ENCODE measurements at regions not wholly inside any gene's neighbourhood (a gene's known extent, or its start where the extent isn't known, plus 50 kb on each side); places are given as distances from the start of the nearest gene placed in this dataset.

DNA sequence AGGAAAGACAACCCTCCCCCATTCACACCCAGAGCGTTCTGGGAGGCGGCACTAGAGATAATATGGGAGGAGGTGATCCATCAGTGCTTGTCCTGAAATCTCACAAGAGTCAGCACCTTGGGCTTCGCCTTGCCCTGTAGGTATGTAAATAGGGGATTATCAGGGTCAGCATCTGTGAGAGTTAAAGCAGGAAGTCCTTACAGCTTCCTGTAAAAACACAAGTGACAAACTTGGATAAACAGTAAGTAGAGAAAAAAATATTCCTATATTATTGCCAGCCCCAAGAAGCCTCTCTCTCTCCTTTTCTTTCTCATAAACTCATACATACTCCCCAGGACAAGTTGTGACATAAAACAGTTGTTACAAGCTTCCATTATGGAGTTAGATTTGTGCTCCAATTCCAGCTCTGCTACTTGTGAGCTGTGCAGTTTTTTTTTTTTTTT, 187.7 kb downstream of the MAF start:
- intact Hi-C loops (cut with DNase I) = no loop called here
- no peak overlapping the region for H3K4me3 ChIP-seq (ENCODE audit: low read length in 2 of 2)
- 83 to 90% methylated on average over 3 of the region's 3 CpGs for WGBS, 2 donors
- no peaks in the 10 kb centered on the region for H3K4me1 ChIP-seq (ENCODE audit: control insufficient read depth in 1 of 2, insufficient read depth in 2 of 2, low read length in 2 of 2)
- H3K9me3 ChIP-seq (ENCODE audit: control insufficient read depth, low read length) = peaks cover 2% of the 10 kb centered on the region
- no peak for ATAC-seq (ENCODE audit: low FRiP score)
- no peak overlapping the region for H3K27ac ChIP-seq (ENCODE audit: low read depth in 1 of 2, low read length in 2 of 2)
- no peak for DNase-seq
- no peaks in the 10 kb centered on the region for H3K36me3 ChIP-seq (ENCODE audit: control insufficient read depth in 1 of 2, insufficient read depth in 2 of 2, low read length in 1 of 2)
- no peaks in the 10 kb centered on the region for H3K27me3 ChIP-seq (ENCODE audit: control insufficient read depth in 1 of 2, insufficient read depth in 2 of 2, low read length in 1 of 2)

DNA sequence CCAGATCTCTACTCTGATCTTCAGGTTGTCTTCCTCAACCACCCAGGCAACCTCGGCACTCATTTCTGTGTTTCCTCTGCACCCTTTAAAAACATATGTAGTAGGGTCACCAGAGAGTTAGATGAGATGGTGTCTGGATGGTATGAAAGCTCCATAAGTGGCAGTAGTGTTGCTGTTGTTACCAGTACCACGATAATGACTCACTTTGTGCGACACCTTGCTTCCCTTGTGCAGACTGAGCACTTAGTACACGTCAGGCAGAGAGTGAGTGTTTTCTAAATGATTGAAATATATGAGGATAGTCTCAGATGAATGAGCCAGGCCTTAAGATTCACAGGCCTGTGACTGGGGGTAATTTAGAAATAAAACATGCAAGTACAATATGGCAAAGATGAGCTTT, 188.7 kb downstream of the MAF start:
- DNase-seq = no peak
- 79 to 94% methylated on average over 4 of the region's 4 CpGs for WGBS, 2 donors

DNA sequence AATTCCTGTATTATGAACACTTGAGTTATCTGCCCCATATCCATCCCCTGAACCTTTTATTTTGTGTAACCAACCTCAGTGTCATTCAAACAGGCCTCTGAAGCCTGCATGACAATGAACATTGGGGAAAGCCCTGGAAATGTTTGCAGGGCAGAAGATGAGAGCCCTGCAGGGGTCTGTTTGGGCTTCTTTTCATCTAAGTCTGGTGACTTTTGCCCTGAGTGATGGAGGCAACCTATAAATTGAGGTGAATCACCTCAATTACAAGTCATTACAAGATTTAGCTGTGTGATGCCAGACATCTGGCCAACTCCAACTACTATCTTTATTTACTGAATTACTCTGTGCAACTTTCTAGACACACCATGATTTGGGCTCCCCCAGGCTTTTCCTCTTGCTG, 189.2 kb downstream of the MAF start:
- H3K4me1 ChIP-seq (ENCODE audit: control insufficient read depth in 1 of 2, insufficient read depth in 2 of 2, low read length in 2 of 2) = no peaks in the 10 kb centered on the region
- H3K9me3 ChIP-seq (ENCODE audit: control insufficient read depth, low read length) = peaks cover 2% of the 10 kb centered on the region
- intact Hi-C loops (cut with DNase I) = no loop called here
- H3K27ac ChIP-seq (ENCODE audit: low read depth in 1 of 2, low read length in 2 of 2) = no peak overlapping the region
- H3K4me3 ChIP-seq (ENCODE audit: low read length in 2 of 2) = no peak overlapping the region
- no peaks in the 10 kb centered on the region for H3K27me3 ChIP-seq (ENCODE audit: control insufficient read depth in 1 of 2, insufficient read depth in 2 of 2, low read length in 1 of 2)
- DNase-seq = no peak
- no peak for ATAC-seq (ENCODE audit: low FRiP score)
- H3K36me3 ChIP-seq (ENCODE audit: control insufficient read depth in 1 of 2, insufficient read depth in 2 of 2, low read length in 1 of 2) = no peaks in the 10 kb centered on the region

More for the DNA sequence above, 188.7 kb downstream of the MAF start:
- intact Hi-C loops (cut with DNase I) = no loop called here
- no peak overlapping the region for H3K27ac ChIP-seq (ENCODE audit: low read depth in 1 of 2, low read length in 2 of 2)
- H3K27me3 ChIP-seq (ENCODE audit: control insufficient read depth in 1 of 2, insufficient read depth in 2 of 2, low read length in 1 of 2) = no peaks in the 10 kb centered on the region
- H3K9me3 ChIP-seq (ENCODE audit: control insufficient read depth, low read length) = peaks cover 2% of the 10 kb centered on the region
- ATAC-seq (ENCODE audit: low FRiP score) = no peak
- H3K4me1 ChIP-seq (ENCODE audit: control insufficient read depth in 1 of 2, insufficient read depth in 2 of 2, low read length in 2 of 2) = no peaks in the 10 kb centered on the region
- H3K36me3 ChIP-seq (ENCODE audit: control insufficient read depth in 1 of 2, insufficient read depth in 2 of 2, low read length in 1 of 2) = no peaks in the 10 kb centered on the region
- H3K4me3 ChIP-seq (ENCODE audit: low read length in 2 of 2) = no peak overlapping the region

DNA sequence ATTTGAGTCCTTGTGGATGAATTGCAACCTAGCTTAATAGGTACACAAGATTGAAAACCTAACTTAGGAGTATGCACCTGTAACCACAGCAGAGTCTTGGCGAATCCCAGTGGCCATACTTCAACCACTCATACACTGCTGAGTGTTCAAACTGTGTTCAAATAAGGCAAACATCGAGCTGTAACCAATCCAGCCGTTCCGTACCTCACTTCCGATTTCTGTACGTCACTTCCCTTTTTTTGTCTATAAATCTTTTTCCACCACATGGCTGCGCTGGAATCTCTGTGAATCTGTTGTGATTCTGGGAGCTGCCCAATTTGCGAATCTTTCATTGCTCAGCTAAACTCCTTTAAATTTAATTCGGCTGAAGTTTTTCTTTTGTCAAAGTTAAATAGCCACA, 190.6 kb downstream of the MAF start:
- WGBS, 2 donors = 83 to 85% methylated on average over 9 of the region's 9 CpGs
- H3K4me3 ChIP-seq (ENCODE audit: low read length in 2 of 2) = no peak overlapping the region

DNA sequence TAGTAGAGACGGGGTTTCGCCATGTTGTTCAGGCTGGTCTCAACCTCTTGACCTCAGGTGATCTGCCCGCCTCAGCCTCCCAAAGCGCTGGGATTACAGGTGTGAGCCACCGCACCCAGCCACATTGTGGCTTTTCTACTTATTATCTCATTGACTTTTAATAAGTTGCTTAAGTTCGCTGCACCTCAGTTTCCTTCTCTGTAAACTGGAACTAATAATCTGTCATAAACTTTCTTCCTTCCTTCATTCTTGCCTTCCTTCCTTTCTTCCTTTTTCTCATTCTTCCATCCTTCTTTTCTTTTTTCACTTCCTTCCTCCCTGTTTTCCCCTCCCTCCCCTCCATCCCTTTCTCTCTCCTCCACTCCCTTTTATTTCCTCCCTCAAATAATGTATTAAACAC, 192.2 kb downstream of the MAF start:
- ATAC-seq (ENCODE audit: low FRiP score) = no peak
- H3K4me3 ChIP-seq (ENCODE audit: low read length in 2 of 2) = no peak overlapping the region
- H3K27me3 ChIP-seq (ENCODE audit: control insufficient read depth in 1 of 2, insufficient read depth in 2 of 2, low read length in 1 of 2) = no peaks in the 10 kb centered on the region
- H3K9me3 ChIP-seq (ENCODE audit: control insufficient read depth, low read length) = peaks cover 5% of the 10 kb centered on the region
- intact Hi-C loops (cut with DNase I) = no loop called here
- H3K27ac ChIP-seq (ENCODE audit: low read depth in 1 of 2, low read length in 2 of 2) = no peak overlapping the region
- no peak for DNase-seq
- WGBS, 2 donors = 94 to 96% methylated on average over 6 of the region's 6 CpGs
- H3K36me3 ChIP-seq (ENCODE audit: control insufficient read depth in 1 of 2, insufficient read depth in 2 of 2, low read length in 1 of 2) = no peaks in the 10 kb centered on the region
- H3K4me1 ChIP-seq (ENCODE audit: control insufficient read depth in 1 of 2, insufficient read depth in 2 of 2, low read length in 2 of 2) = no peaks in the 10 kb centered on the region

More for the DNA sequence above, 190.6 kb downstream of the MAF start:
- DNase-seq = no peak
- Histone ChIP-seq H3K4me1 (ENCODE audit: control insufficient read depth in 1 of 2, insufficient read depth in 2 of 2, low read length in 2 of 2) (no peaks in the 10 kb centered on the region), H3K27me3 (ENCODE audit: control insufficient read depth in 1 of 2, insufficient read depth in 2 of 2, low read length in 1 of 2) (no peaks in the 10 kb centered on the region), H3K27ac (ENCODE audit: low read depth in 1 of 2, low read length in 2 of 2) (no peak overlapping the region), H3K36me3 (ENCODE audit: control insufficient read depth in 1 of 2, insufficient read depth in 2 of 2, low read length in 1 of 2) (no peaks in the 10 kb centered on the region), H3K9me3 (ENCODE audit: control insufficient read depth, low read length) (peaks cover 7% of the 10 kb centered on the region)
- no peak for ATAC-seq (ENCODE audit: low FRiP score)
- intact Hi-C loops (cut with DNase I) = no loop called here

DNA sequence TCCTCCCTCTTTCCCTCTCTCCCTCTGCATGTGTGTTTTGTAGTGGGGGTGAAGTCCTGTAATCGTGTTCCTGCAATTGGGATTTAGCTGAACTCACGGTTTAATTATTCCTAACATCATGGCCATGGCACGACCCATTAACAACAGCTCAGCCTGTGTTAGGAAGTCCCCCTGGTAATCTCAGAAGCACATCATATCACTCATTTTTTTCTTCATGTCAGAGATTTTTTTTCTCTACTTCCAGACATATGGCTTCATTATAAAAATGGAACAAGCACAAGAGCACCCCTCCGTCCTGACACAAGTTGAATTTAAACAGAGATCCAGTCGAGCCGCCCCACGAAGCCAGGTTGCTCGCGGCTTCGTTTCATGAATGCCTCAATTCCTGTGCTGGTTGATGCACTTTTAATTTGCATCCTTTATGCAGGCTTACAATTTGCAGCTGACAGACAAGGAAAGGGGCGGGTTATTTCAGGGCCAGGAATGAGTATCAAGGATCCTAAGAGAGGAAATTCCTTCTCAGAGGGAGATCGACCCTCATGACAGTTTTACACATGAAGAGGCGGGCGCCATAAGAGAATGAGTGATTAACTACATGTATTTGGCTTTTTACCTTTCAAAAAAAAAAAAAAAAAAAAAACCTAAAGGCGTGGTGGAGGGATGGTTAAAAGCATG, 192.9 kb downstream of the MAF start:
- 48 to 52% methylated on average over 15 of the region's 15 CpGs for WGBS, 2 donors
- Histone ChIP-seq H3K4me3 (ENCODE audit: low read length in 2 of 2) (no peak overlapping the region), H3K36me3 (ENCODE audit: control insufficient read depth in 1 of 2, insufficient read depth in 2 of 2, low read length in 1 of 2) (no peaks in the 10 kb centered on the region), H3K9me3 (ENCODE audit: control insufficient read depth, low read length) (peaks cover 5% of the 10 kb centered on the region), H3K4me1 (ENCODE audit: control insufficient read depth in 1 of 2, insufficient read depth in 2 of 2, low read length in 2 of 2) (no peaks in the 10 kb centered on the region), H3K27me3 (ENCODE audit: control insufficient read depth in 1 of 2, insufficient read depth in 2 of 2, low read length in 1 of 2) (no peaks in the 10 kb centered on the region), H3K27ac (ENCODE audit: low read depth in 1 of 2, low read length in 2 of 2) (no peak overlapping the region)
- ATAC-seq (ENCODE audit: low FRiP score) (no peak), DNase-seq (no peak)
- intact Hi-C loops (cut with DNase I) = no loop called here

DNA sequence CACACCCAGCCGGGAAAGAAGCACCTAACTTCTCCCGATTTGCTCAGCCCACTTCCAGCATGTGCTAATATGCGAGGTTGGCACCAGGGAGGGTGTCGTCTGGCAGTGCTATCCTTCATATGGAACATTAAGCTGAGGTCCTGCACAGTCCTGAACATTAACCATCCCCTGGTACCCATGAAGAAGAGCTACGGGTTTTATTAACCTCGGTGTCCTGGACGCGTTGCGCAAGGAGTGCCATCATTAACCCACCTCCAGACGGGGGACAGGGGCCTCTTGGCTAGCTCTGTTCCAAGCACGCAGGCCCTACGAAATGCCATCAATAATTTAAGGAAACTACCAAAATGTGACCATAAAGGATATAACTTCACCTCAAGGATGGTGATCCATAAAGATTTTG, 193.5 kb downstream of the MAF start:
- Histone ChIP-seq H3K9me3 (ENCODE audit: control insufficient read depth, low read length) (peaks cover 5% of the 10 kb centered on the region), H3K4me3 (ENCODE audit: low read length in 2 of 2) (no peak overlapping the region), H3K27me3 (ENCODE audit: control insufficient read depth in 1 of 2, insufficient read depth in 2 of 2, low read length in 1 of 2) (no peaks in the 10 kb centered on the region), H3K36me3 (ENCODE audit: control insufficient read depth in 1 of 2, insufficient read depth in 2 of 2, low read length in 1 of 2) (no peaks in the 10 kb centered on the region), H3K4me1 (ENCODE audit: control insufficient read depth in 1 of 2, insufficient read depth in 2 of 2, low read length in 2 of 2) (no peaks in the 10 kb centered on the region), H3K27ac (ENCODE audit: low read depth in 1 of 2, low read length in 2 of 2) (no peak overlapping the region)
- intact Hi-C loops (cut with DNase I) = no loop called here
- no peak for ATAC-seq (ENCODE audit: low FRiP score)
- no peak for DNase-seq
- WGBS, 2 donors = 86 to 90% methylated on average over 12 of the region's 12 CpGs

DNA sequence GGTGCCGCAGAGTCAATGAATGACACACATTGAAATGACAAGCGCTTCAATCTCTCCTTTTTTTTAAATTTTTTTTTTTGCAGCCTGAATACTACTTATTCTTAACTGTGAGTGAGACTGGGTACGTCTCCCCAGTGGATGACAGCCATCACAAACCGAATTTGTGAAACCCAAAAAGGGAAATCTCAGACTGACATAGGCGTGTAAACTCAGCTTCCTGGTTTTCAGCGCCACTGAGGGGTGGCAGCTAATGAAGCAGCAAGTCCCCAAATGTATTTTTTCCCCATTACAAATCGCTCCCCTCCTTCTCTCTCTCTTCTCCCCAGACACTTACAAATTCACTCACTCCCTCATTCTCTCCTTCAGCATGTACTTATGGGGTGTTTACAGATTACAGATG, 196.0 kb downstream of the MAF start:
- intact Hi-C loops (cut with DNase I) = no loop called here
- H3K4me1 ChIP-seq (ENCODE audit: control insufficient read depth in 1 of 2, insufficient read depth in 2 of 2, low read length in 2 of 2) = no peaks in the 10 kb centered on the region
- DNase-seq (no peak), ATAC-seq (ENCODE audit: low FRiP score) (no peak)
- no peaks in the 10 kb centered on the region for H3K27me3 ChIP-seq (ENCODE audit: control insufficient read depth in 1 of 2, insufficient read depth in 2 of 2, low read length in 1 of 2)
- 71 to 87% methylated on average over 7 of the region's 7 CpGs for WGBS, 2 donors
- no peak overlapping the region for H3K27ac ChIP-seq (ENCODE audit: low read depth in 1 of 2, low read length in 2 of 2)
- H3K9me3 ChIP-seq (ENCODE audit: control insufficient read depth, low read length) = peaks cover 5% of the 10 kb centered on the region
- H3K36me3 ChIP-seq (ENCODE audit: control insufficient read depth in 1 of 2, insufficient read depth in 2 of 2, low read length in 1 of 2) = no peaks in the 10 kb centered on the region
- no peak overlapping the region for H3K4me3 ChIP-seq (ENCODE audit: low read length in 2 of 2)

GRCh38 chr16:79403534-79403933, 197.0 kb downstream of the MAF start:
- WGBS, 2 donors = 87 to 89% methylated on average over 4 of the region's 4 CpGs

More at GRCh38 chr16:79403534-79403933, 197.0 kb downstream of the MAF start:
- no peak overlapping the region for H3K4me3 ChIP-seq (ENCODE audit: low read length in 2 of 2)
- no peaks in the 10 kb centered on the region for H3K27me3 ChIP-seq (ENCODE audit: control insufficient read depth in 1 of 2, insufficient read depth in 2 of 2, low read length in 1 of 2)
- H3K9me3 ChIP-seq (ENCODE audit: control insufficient read depth, low read length) = peaks cover 5% of the 10 kb centered on the region
- DNase-seq (no peak), ATAC-seq (ENCODE audit: low FRiP score) (no peak)
- H3K4me1 ChIP-seq (ENCODE audit: control insufficient read depth in 1 of 2, insufficient read depth in 2 of 2, low read length in 2 of 2) = no peaks in the 10 kb centered on the region
- H3K27ac ChIP-seq (ENCODE audit: low read depth in 1 of 2, low read length in 2 of 2) = no peak overlapping the region
- intact Hi-C loops (cut with DNase I) = no loop called here
- no peaks in the 10 kb centered on the region for H3K36me3 ChIP-seq (ENCODE audit: control insufficient read depth in 1 of 2, insufficient read depth in 2 of 2, low read length in 1 of 2)

Data from aorta (tissue), 5 donors.